C4-2B (cell line): ENCODE measurements at regions not wholly inside any gene's neighbourhood (a gene's known extent, or its start where the extent isn't known, plus 50 kb on each side); places are given as distances from the start of the nearest gene placed in this dataset.

Experiments
- ZFX ChIP-seq: fragments of 450-650 bp; IDR thresholded peaks from 2 replicates; pipeline ENCODE4 v1.6.1; 2017
- TF ChIP-seq, protein P1 (sequence below): fragments of 450-650 bp; conservative IDR thresholded peaks from 2 replicates; pipeline ENCODE4 v1.5.1; 2017; ENCODE audit warnings: mild to moderate bottlenecking

DNA sequence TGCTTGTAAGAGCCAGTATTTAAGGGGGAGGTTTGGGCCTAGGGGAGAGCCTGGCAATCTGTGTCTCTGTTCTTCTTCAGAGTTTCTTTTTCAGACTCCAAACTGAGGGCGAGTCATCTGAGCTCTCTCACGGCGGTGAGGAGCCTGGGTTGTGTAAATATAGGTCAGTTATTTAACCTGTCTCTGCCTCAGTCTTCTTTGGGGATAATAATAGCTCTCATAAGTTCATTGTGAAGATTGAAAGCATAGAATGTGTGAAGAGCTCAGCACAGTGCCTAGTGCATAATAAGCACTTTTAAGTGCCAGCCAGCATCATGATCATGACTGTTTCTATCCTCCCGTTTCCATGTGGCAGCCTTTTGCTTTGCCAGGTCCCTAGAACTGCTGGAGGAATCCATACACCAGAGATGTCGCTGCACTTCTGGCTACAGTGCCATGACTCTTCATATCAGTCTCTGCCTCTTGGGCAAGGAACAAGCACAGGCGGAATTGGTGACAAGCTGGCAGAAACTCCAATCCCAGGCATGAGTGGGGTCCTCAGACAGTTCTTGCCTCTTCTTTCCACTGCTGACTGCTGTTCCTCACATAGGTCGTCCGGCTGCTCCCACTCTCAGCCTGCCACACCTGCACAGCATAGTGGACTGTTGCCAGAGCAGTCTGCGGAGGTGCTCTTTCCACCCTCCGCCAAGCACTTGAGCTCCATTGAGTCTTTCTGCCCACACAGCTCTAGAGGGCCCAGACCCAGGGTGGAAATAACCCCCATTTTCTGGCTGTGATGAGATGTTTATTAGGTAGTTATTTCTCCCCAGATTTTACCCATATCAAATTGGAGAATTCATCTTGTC lies 103.7 kb upstream of the MAML3 start:
- TF ChIP-seq, protein P1, sequence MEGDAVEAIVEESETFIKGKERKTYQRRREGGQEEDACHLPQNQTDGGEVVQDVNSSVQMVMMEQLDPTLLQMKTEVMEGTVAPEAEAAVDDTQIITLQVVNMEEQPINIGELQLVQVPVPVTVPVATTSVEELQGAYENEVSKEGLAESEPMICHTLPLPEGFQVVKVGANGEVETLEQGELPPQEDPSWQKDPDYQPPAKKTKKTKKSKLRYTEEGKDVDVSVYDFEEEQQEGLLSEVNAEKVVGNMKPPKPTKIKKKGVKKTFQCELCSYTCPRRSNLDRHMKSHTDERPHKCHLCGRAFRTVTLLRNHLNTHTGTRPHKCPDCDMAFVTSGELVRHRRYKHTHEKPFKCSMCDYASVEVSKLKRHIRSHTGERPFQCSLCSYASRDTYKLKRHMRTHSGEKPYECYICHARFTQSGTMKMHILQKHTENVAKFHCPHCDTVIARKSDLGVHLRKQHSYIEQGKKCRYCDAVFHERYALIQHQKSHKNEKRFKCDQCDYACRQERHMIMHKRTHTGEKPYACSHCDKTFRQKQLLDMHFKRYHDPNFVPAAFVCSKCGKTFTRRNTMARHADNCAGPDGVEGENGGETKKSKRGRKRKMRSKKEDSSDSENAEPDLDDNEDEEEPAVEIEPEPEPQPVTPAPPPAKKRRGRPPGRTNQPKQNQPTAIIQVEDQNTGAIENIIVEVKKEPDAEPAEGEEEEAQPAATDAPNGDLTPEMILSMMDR: no peak
- TF ChIP-seq ZFX: no peak
